Stomach (tissue), 4 donors: ENCODE measurements at regions not wholly inside any gene's neighbourhood (a gene's known extent, or its start where the extent isn't known, plus 50 kb on each side); places are given as distances from the start of the nearest gene placed in this dataset.

Experiments
- POLR2A ChIP-seq, 4 donors: fragments of 450-650 bp; IDR thresholded peaks; one replicate each; pipeline ENCODE4 v1.6.1; 2016; ENCODE audit warnings: antibody characterized with exemption in 4 of 4, control low read depth in 2 of 4, mild to moderate bottlenecking in 1 of 4, moderate library complexity in 1 of 4
- POLR2AphosphoS5 ChIP-seq, 3 donors: sonication (generic); formaldehyde crosslinking; IDR thresholded peaks; one replicate each; pipeline ENCODE4 v1.6.1; 2016; ENCODE audit warnings: antibody characterized with exemption in 3 of 3
- TF ChIP-seq, protein P1 (sequence below), 7 experiments: fragments of 450-650 bp in 4 of 7; fragments of 200-600 bp in 3 of 7; sonication (generic) in 3 of 7; IDR thresholded peaks; one replicate each; pipeline ENCODE4 v1.5.1; 2016 to 2019; ENCODE audit warnings: antibody characterized with exemption in 7 of 7, control low read depth in 2 of 7, mild to moderate bottlenecking in 1 of 7

GRCh38 chr3:83738202-83738601 is 1220.6 kb upstream of the CADM2 start:
- no peak for TF ChIP-seq POLR2A (IDR thresholded peaks at IDR 0.05)
- no peak for TF ChIP-seq POLR2AphosphoS5 (IDR thresholded peaks at IDR 0.05)
- TF ChIP-seq, protein P1, sequence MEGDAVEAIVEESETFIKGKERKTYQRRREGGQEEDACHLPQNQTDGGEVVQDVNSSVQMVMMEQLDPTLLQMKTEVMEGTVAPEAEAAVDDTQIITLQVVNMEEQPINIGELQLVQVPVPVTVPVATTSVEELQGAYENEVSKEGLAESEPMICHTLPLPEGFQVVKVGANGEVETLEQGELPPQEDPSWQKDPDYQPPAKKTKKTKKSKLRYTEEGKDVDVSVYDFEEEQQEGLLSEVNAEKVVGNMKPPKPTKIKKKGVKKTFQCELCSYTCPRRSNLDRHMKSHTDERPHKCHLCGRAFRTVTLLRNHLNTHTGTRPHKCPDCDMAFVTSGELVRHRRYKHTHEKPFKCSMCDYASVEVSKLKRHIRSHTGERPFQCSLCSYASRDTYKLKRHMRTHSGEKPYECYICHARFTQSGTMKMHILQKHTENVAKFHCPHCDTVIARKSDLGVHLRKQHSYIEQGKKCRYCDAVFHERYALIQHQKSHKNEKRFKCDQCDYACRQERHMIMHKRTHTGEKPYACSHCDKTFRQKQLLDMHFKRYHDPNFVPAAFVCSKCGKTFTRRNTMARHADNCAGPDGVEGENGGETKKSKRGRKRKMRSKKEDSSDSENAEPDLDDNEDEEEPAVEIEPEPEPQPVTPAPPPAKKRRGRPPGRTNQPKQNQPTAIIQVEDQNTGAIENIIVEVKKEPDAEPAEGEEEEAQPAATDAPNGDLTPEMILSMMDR (IDR thresholded peaks at IDR 0.05): no peak
